ENCODE measurements at regions not wholly inside any gene's neighbourhood (a gene's known extent, or its start where the extent isn't known, plus 50 kb on each side); places are given as distances from the start of the nearest gene placed in this dataset.

DNA sequence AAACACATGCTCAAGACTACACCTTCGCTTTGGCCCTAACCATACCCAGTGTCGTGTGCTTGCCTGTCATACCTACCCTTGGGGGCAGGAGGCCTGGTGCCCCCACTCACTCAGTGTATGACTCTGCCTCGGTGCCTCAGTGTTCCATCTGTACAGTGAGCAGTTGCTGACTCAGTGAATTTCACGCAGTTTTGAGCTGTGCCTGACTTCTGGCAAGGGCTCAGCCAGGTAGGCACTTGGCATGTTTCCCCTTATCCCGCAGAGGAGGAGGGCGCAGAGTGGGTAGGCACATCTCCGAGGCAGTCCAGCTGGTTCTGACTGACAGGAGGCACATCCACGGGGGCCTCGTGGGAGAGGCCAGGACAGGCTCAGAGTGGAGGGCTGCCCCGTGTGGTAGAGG, 148.9 kb upstream of the CIBAR2 start:
- no peak for TF ChIP-seq EZH2 (IDR thresholded peaks at IDR 0.05; ENCODE audit: low read depth)
- TF ChIP-seq, protein P1, sequence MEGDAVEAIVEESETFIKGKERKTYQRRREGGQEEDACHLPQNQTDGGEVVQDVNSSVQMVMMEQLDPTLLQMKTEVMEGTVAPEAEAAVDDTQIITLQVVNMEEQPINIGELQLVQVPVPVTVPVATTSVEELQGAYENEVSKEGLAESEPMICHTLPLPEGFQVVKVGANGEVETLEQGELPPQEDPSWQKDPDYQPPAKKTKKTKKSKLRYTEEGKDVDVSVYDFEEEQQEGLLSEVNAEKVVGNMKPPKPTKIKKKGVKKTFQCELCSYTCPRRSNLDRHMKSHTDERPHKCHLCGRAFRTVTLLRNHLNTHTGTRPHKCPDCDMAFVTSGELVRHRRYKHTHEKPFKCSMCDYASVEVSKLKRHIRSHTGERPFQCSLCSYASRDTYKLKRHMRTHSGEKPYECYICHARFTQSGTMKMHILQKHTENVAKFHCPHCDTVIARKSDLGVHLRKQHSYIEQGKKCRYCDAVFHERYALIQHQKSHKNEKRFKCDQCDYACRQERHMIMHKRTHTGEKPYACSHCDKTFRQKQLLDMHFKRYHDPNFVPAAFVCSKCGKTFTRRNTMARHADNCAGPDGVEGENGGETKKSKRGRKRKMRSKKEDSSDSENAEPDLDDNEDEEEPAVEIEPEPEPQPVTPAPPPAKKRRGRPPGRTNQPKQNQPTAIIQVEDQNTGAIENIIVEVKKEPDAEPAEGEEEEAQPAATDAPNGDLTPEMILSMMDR (conservative IDR thresholded peaks at IDR 0.05), result no peak
- ChIA-PET CTCF (no interaction called here), POLR2A (ENCODE audit: unreplicated experiment) (no interaction called here)
- Histone ChIP-seq H3K27ac (no peak overlapping the region), H3K4me3 (no peak overlapping the region), H3F3A (ENCODE audit: insufficient read depth, low read depth) (no peaks in the 10 kb centered on the region), H3K4me1 (replicated peaks; ENCODE audit: insufficient read depth) (no peaks in the 10 kb centered on the region), H3K27me3 (ENCODE audit: insufficient read depth, low read depth) (no peaks in the 10 kb centered on the region), H2AFZ (no peak overlapping the region), H4K20me1 (ENCODE audit: insufficient read depth) (peaks cover 5% of the 10 kb centered on the region; the same call in 1 of the 2 replicates), H3K36me3 (ENCODE audit: low read depth) (no peaks in the 10 kb centered on the region), H3K79me2 (ENCODE audit: low read depth) (no peaks in the 10 kb centered on the region), H3K4me2 (no peak overlapping the region), H3K9me3 (ENCODE audit: insufficient read depth, low read depth) (no peaks in the 10 kb centered on the region), H3K9me2 (ENCODE audit: insufficient read depth) (no peaks in the 10 kb centered on the region)
- intact Hi-C loops (cut with micrococcal nuclease; ENCODE audit: unreplicated experiment), result no loop called here
- no TSS peak for BruUV-seq (replicated peaks)
- DNase-seq, result no peak

DNA sequence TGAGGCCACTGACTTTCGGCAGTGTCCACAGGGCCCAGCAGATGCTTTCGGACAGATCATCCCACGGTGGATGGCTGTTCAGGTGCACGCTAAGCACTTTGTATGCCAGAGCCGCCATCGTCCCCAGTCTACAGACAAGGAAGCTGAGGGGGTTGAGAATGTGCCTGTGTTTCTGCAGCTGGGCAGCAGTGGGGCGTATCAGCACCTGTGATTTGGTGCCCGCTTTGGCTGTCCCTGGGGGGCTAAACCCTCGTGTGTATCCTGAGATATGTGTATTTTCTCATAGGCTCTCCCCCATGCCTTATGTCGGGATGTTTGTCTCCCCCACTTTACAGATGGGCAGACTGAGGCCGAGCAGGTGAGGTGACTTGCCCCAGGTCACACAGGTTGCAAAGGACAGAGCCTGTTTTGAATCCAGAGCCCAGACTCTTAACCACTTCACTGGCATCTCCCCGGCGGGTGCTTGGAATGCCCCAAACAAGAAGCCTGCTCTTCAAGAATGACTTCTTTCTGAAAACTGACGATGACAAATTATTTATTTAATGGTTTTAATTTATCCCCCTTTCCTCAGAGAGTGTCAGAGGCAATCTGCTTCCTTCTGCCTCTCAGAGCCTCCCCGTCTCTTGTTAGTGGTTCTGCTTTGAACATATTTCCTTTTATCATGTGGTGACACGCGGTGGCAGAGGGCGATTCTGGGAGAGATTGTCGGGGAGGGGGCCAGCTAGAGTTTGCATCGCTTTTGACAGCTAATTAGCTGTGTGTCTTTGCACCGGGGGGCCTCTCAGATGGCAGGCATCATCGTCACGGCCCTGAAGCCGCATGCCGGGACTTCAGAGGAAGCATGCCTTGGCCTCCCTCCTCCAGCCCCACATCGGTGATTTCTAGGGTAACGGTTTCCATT, 149.6 kb upstream of the CIBAR2 start:
- no peaks in the 10 kb centered on the region for H3K4me1 ChIP-seq (replicated peaks; ENCODE audit: insufficient read depth)
- H3K79me2 ChIP-seq (ENCODE audit: low read depth), result no peaks in the 10 kb centered on the region
- no peaks in the 10 kb centered on the region for H3F3A ChIP-seq (ENCODE audit: insufficient read depth, low read depth)
- no peak overlapping the region for H3K27ac ChIP-seq
- no peak for DNase-seq
- H3K4me2 ChIP-seq, result no peak overlapping the region
- no peak overlapping the region for H3K4me3 ChIP-seq
- no peaks in the 10 kb centered on the region for H3K9me3 ChIP-seq (ENCODE audit: insufficient read depth, low read depth)
- H3K9me2 ChIP-seq (ENCODE audit: insufficient read depth), result no peaks in the 10 kb centered on the region
- ChIA-PET POLR2A (ENCODE audit: unreplicated experiment) (no interaction called here), CTCF (no interaction called here)
- intact Hi-C loops (cut with micrococcal nuclease; ENCODE audit: unreplicated experiment), result no loop called here
- H2AFZ ChIP-seq, result no peak overlapping the region
- BruUV-seq (replicated peaks), result no TSS peak
- H3K36me3 ChIP-seq (ENCODE audit: low read depth), result no peaks in the 10 kb centered on the region
- H3K27me3 ChIP-seq (ENCODE audit: insufficient read depth, low read depth), result no peaks in the 10 kb centered on the region
- H4K20me1 ChIP-seq (ENCODE audit: insufficient read depth), result peaks cover 5% of the 10 kb centered on the region; the same call in 1 of the 2 replicates
- TF ChIP-seq, protein P1 (conservative IDR thresholded peaks at IDR 0.05), result no peak
- TF ChIP-seq EZH2 (IDR thresholded peaks at IDR 0.05; ENCODE audit: low read depth), result no peak

DNA sequence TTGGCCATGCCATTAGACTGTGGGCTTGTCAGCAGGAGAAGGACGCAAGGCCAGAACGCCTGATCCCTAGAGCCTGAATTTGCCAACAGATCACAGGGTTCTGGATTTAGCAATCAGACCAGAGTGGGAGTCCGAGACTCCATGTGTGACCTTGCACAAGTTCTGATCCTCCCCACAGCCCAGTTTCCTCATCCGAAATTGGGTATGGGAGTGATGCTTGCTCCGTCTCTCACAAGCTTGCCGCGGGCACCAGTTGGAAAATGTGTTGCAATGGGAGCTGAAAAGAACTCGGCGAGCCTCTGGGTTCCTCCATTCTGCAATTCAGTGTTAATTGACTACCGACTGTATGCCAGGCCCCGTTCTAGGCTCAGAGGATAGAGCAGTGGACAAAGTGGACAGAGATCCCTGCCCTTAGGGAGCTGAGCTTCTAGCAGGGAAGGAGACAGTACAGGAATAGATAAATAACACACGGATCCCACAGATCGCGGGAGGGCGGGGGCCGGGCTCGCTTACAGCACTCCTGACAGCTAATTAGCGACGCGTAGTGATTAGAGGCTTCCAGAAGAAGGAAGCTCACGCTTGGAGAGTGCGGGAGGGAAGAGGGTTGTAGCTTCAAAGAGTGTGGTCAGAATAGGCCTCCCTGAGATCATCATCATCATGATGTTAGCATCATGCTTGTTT, 150.4 kb upstream of the CIBAR2 start:
- H4K20me1 ChIP-seq (ENCODE audit: insufficient read depth), result peaks cover 5% of the 10 kb centered on the region; the same call in 1 of the 2 replicates
- CTCF ChIA-PET, result interaction anchor here (0.6 to 0.8 kb wide), 3 partner anchors 42 to 295 kb away, joined by 3 to 4 read pairs (median 3); no protein-coding TSS in a partner anchor

More for the DNA sequence above, 150.4 kb upstream of the CIBAR2 start:
- Histone ChIP-seq H3F3A (ENCODE audit: insufficient read depth, low read depth) (no peaks in the 10 kb centered on the region), H3K27me3 (ENCODE audit: insufficient read depth, low read depth) (no peaks in the 10 kb centered on the region), H3K4me3 (no peak overlapping the region), H3K9me2 (ENCODE audit: insufficient read depth) (no peaks in the 10 kb centered on the region), H3K4me2 (no peak overlapping the region), H3K9me3 (ENCODE audit: insufficient read depth, low read depth) (no peaks in the 10 kb centered on the region), H3K36me3 (ENCODE audit: low read depth) (no peaks in the 10 kb centered on the region), H3K4me1 (replicated peaks; ENCODE audit: insufficient read depth) (no peaks in the 10 kb centered on the region), H3K27ac (no peak overlapping the region), H3K79me2 (ENCODE audit: low read depth) (no peaks in the 10 kb centered on the region), H2AFZ (no peak overlapping the region)
- DNase-seq, result no peak
- no peak for TF ChIP-seq EZH2 (IDR thresholded peaks at IDR 0.05; ENCODE audit: low read depth)
- TF ChIP-seq, protein P1 (conservative IDR thresholded peaks at IDR 0.05), result no peak
- POLR2A ChIA-PET (ENCODE audit: unreplicated experiment), result no interaction called here
- no TSS peak for BruUV-seq (replicated peaks)
- intact Hi-C loops (cut with micrococcal nuclease; ENCODE audit: unreplicated experiment), result no loop called here

Measured in PC-9 (cell line).